ENCODE measurements at regions not wholly inside any gene's neighbourhood (a gene's known extent, or its start where the extent isn't known, plus 50 kb on each side); places are given as distances from the start of the nearest gene placed in this dataset.
"Not testable (repeated sequence)": the region's sequence is repeated elsewhere in the genome, so short reads cannot be mapped to it uniquely, and the experiment has no call there.

GRCh38 chr18:75742516-75742915, 315.0 kb upstream of the SMIM21 start:
- DNase-seq (ENCODE audit: low read depth): no peak

DNA sequence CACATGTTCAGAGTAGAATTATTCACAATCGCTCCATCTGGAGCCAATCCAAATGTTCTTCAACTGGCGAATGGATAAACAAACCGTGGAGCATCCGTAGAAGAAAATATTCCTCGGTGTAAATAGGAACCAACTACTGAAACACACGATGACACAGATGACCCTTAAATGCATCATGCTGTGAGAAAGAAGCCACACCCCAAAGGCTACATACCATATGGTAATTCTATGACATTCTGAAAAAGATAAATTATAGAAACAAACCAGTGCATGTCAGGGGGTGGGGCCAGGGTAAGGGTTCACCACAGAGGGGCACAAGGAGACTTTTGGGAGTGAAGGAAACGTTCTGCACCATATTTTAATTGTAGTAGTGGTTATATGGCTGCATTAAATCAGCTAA, 312.2 kb upstream of the SMIM21 start:
- no peak for DNase-seq (ENCODE audit: low read depth)

GRCh38 chr18:75735291-75735690, 307.8 kb upstream of the SMIM21 start:
- DNase-seq (ENCODE audit: low read depth): no peak

GRCh38 chr18:75730249-75730648, 302.7 kb upstream of the SMIM21 start:
- no peak for DNase-seq (ENCODE audit: low read depth)

DNA sequence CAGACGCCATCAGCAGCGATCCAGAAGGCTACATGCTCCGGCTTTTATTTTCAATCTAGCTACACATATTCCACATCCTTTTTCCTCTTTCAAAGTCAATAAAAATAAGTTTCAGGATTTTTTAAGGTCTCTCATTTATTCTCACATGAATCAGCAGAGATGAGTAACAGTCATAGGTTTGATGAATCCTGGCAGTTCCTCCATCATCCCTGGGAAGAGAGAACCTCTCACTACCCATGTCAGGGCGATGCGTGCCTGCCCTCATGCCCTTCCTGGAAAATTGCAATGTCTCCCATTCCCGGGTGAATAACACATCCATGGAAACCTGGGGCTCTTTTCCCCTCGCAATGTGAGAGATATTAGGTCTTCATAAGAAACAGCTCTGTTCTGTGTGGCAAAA, 301.1 kb upstream of the SMIM21 start:
- peak; percentile 18 for DNase-seq (ENCODE audit: low read depth)

DNA sequence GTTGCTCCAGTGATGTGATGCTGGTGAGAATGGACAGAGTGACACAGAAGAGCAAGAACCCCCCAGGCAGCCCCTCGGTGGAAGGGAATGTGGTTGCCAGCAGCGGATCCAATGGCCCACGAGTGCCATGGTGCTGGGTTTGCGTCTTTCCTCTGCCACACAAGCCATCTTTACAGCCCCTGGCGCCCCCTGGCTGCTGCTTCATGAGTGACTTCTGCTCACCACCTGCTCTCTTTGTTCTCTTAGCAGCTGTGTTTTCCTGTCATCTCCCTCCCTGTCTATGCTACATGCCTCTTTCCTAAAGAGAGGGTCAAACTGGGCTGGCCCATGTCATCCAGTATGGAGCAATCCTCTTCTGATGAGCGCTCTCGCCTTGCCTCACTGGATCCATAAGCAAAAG, 300.0 kb upstream of the SMIM21 start:
- DNase-seq (ENCODE audit: low read depth): peak; percentile 5

DNA sequence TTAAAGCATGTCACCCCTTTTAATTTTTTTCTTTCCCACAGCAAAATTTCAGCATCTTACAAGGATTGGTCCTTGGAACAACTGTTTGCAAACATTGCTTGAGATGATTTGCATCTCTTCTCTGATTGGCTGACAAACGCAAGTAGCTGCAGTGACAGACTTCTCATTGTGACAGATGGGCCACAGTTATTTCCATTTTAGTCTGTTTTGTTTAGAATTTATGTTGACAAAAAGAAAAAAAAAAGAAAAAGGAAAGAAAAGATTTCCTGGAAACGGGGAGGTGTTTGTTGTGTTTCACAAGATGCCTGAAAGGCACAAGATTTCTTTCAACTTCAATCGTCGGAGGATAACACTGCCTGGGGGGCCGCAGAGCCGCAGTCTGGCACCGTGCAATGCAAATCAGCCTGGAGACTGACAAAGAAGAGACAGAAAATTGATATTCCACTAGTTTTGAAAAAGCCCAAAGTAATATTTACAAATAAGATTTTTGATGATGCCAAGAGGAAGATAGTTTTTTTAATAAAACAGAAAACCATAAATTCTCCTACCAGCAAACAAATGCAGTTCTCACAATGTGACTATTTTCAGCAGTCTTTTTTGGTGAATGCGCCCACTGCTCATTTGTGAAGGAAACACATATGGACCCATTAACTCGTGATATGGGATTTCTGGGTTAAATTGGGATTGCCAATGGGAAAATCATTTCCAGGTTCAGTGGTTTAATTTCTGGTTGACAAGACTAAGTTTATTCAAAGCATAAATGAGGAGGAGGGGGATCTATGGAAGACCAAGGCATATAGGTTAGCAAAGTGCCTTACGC, 296.2 kb upstream of the SMIM21 start:
- no peak for DNase-seq (ENCODE audit: low read depth)

- no peak for DNase-seq (ENCODE audit: low read depth)
Observed at GRCh38 chr18:75714766-75715165, 287.3 kb upstream of the SMIM21 start.

DNA sequence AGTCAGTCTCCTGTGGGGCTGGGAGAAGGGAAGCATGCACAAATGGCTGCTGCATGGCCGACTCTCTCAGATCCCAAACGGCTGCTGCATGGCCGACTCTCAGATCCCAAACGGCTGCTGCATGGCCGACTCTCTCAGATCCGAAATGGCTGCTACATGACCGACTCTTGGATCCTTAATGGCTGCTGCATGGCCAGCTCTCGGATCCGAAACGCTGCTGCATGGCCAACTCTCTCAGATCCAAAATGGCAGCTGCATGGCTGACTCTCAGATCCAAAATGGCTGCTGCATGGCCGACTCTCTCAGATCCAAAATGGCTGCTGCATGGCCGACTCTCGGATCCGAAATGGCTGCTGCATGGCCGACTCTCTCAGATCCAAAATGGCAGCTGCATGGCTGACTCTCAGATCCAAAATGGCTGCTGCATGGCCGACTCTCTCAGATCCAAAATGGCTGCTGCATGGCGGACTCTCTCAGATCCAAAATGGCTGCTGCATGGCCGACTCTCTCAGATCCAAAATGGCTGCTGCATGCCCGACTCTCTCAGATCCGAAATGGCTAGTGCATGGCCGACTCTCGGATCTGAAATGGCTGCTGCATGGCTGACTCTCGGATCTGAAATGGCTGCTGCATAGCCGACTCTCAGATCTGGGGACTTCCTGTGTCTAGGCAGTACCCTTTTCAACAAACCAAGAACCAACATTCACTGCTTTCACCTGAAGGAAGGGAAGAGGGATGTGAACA, 284.8 kb upstream of the SMIM21 start:
- DNase-seq (ENCODE audit: low read depth): not testable (repeated sequence)

DNA sequence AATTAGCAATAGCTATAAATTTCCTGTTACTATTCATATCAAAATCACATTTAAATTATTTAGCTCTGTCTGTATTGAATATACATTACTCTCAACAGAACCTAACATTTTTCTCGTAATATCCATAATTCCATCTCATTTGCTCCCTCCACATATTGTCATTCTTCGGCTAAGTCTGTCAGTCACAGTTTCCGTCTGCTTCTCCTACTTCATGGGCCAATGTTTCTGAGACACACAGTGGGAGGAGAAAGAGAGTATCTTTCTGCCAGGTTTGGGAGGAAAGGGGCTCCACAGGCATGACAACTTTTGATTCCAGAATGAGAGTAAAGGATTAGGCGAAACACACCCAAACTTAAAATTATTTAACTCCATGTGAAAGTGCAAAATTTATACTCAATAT, 273.1 kb upstream of the SMIM21 start:
- no peak for DNase-seq (ENCODE audit: low read depth)

GRCh38 chr18:75698861-75699260, 271.4 kb upstream of the SMIM21 start:
- DNase-seq (ENCODE audit: low read depth): no peak

- no peak for DNase-seq (ENCODE audit: low read depth)
Observed at GRCh38 chr18:75697493-75697892, 270.0 kb upstream of the SMIM21 start.

- no peak for DNase-seq (ENCODE audit: low read depth)
Observed at GRCh38 chr18:75696391-75696790, 268.9 kb upstream of the SMIM21 start.

DNA sequence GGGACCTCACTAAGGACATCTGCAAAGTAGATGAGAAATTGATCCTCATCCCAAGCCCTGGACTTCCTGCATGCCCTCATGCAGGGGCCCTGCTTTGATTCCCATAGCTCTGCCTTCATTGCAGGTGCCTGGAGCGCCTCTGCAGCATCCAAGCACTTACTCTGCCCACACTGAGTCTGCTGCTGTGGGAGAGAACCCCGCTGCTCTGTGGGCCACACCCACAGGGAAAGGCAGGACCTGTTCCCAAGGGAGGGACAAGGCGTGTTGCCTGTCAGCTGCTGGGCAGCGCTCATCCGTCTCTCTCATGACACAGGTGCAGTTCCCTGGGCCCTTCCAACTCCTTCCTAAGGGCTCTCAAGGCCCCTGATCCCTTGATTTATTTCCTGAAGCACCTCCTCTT, 266.8 kb upstream of the SMIM21 start:
- no peak for DNase-seq (ENCODE audit: low read depth)

- no peak for DNase-seq (ENCODE audit: low read depth)
Observed at GRCh38 chr18:75691483-75691882, 264.0 kb upstream of the SMIM21 start.

DNA sequence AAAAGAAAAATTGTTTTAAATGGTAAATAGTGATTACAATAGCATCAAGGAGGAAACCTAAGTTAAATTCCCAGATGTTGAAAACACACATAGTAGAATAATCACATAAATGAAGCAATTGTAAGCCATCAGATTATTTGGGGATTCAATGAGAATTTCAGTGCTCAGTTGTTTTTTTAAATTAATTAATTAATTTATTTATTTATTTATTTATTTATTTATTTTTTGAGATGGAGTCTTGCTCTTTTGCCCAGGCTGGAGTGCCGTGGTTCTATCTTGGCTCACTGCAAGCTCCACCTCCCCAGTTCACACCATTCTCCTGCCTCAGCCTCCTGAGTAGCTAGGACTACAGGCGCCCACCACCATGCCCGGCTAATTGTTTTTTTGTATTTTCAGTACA, 262.8 kb upstream of the SMIM21 start:
- not testable (repeated sequence) for DNase-seq (ENCODE audit: low read depth)

- no peak for DNase-seq (ENCODE audit: low read depth)
Observed at GRCh38 chr18:75687626-75688025, 260.1 kb upstream of the SMIM21 start.

- DNase-seq (ENCODE audit: low read depth): no peak
Observed at GRCh38 chr18:75683426-75683825, 255.9 kb upstream of the SMIM21 start.

DNA sequence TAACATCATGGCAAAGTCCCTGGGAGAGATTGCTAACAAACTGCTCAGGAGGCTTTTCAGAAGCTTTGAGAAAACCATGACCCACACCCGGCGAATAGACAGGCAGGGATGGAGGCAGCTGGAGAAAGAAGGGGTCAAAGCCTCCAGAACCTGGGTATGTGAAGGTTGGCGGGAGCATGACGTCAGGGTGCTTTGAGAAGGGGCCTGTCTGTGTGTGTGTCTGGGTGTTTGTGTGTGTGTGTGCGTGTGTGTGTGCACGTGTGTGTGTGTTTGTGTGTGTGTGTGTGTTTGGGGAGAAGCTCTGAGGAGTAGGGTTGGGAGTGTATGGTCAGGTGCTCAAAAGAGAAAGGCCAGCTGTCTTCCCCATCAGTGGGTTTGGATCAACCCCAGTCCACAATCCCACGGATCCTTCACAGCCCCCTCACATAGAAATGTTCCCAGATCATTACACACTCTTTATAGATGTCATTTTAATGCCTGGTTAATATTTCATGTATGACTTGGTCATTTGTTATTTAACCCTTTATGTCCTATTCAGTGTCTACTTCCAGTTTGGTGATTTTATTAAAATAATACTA, 254.1 kb upstream of the SMIM21 start:
- no peak for DNase-seq (ENCODE audit: low read depth)

GRCh38 chr18:75679331-75679730, 251.8 kb upstream of the SMIM21 start:
- DNase-seq (ENCODE audit: low read depth): no peak

DNA sequence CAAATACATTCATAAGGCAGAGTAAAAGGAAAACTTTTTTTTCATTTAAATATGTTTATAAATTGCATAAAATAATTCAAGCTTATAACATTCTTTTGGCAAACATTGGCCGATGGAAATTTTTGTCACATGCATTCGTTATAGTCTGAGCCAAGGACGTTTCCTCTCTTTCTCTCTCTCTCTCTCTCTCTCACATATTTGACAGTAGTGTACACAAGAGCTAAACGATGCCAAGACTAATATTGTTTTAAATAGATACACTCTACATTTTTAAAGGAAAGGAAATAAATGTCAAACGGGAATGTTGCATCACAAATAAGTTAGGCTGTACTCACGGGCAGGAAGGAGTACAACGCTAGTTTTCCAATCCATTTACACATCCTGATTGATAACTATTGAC, 251.1 kb upstream of the SMIM21 start:
- no peak for DNase-seq (ENCODE audit: low read depth)

DNA sequence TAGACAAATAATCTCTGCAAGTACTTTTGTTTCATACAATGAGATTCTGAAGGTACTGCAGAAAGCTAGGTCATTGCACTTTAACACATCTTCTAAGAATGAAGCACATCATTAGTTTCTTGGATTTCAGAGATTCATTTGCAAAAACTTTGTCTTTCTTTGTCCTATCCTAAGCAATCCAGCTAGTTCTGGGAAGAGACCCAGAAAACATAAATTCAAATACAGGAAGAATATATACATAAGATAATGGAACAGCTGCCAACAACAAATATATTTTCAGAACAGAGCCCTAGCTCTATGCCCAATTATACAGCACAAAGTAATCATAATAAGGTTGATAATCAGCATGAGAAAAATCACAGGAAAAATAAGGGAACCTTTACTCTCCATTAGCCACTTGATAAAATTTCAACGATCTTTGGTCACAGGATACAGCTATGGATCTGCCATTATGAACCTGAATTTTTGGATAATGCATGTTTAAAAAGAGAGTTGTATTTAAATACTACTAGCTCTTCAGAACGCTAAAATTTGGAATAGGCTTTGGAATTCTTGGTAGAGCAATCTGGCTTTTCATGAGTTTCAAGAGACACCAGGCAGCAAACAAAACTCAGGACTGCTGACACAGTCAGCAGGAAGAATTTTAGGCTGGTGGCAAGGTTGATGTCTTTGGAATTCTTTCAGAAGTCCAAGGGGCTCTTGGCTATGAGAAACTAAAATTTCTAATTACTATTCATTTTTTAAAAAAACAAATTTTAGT, 250.4 kb upstream of the SMIM21 start:
- no peak for DNase-seq (ENCODE audit: low read depth)

Measured in stromal cell of bone marrow (primary cell).